DOHH2 (cell line): ENCODE measurements at regions not wholly inside any gene's neighbourhood (a gene's known extent, or its start where the extent isn't known, plus 50 kb on each side); places are given as distances from the start of the nearest gene placed in this dataset.

Source experiments
- H3F3A ChIP-seq: fragments of 200-600 bp; sonication (generic), shearing (Covaris generic); 2 replicates; pipeline ENCODE4 v1.6.0; 2016; ENCODE audit warnings: antibody characterized with exemption, mild to moderate bottlenecking; ENCODE audit not compliant: control insufficient read depth, insufficient read depth
- H3K27ac ChIP-seq: fragments of 200-600 bp; sonication (generic); 2 replicates; pipeline ENCODE4 v1.5.1; 2014; ENCODE audit warnings: low read depth, mild to moderate bottlenecking, low read length, moderate library complexity
- H3K27me3 ChIP-seq: fragments of 200-600 bp; sonication (generic); 2 replicates; pipeline ENCODE4 v1.6.1; 2014; ENCODE audit warnings: mild to moderate bottlenecking, low read length, mixed read lengths; ENCODE audit not compliant: control insufficient read depth
- H3K36me3 ChIP-seq: fragments of 200-600 bp; sonication (generic); 2 replicates; pipeline ENCODE4 v1.6.1; 2014; ENCODE audit warnings: mild to moderate bottlenecking, low read length, moderate library complexity, mixed read lengths; ENCODE audit not compliant: control insufficient read depth
- H3K4me1 ChIP-seq: fragments of 200-600 bp; sonication (generic); 2 replicates; pipeline ENCODE4 v1.6.1; 2014; ENCODE audit warnings: mild to moderate bottlenecking, low read length, mixed read lengths; ENCODE audit not compliant: control insufficient read depth
- H3K4me2 ChIP-seq: fragments of 200-600 bp; sonication (generic); 2 replicates; pipeline ENCODE4 v1.6.0; 2014; ENCODE audit warnings: mild to moderate bottlenecking, low read length, moderate library complexity
- H3K4me3 ChIP-seq: fragments of 200-600 bp; sonication (generic); 2 replicates; pipeline ENCODE4 v1.5.1; 2014; ENCODE audit warnings: mild to moderate bottlenecking, low read length, mixed read lengths
- H3K79me2 ChIP-seq: fragments of 200-600 bp; sonication (generic); 2 replicates; pipeline ENCODE4 v1.6.1; 2014; ENCODE audit warnings: mild to moderate bottlenecking, low read length, mixed read lengths; ENCODE audit not compliant: control insufficient read depth
- H3K9me2 ChIP-seq: fragments of 200-600 bp; sonication (generic); replicated peaks from 2 replicates; pipeline ENCODE4 v1.6.1; 2014; ENCODE audit warnings: mild to moderate bottlenecking, low read length, mixed read lengths; ENCODE audit not compliant: control insufficient read depth
- H3K9me3 ChIP-seq: fragments of 200-600 bp; sonication (generic); 2 replicates; pipeline ENCODE4 v1.6.1; 2014; ENCODE audit warnings: antibody characterized with exemption, low read length, mixed read lengths; ENCODE audit not compliant: control insufficient read depth, insufficient read depth
- H4K20me1 ChIP-seq: fragments of 200-600 bp; sonication (generic); 2 replicates; pipeline ENCODE4 v1.6.0; 2014; ENCODE audit warnings: low read depth, mild to moderate bottlenecking, antibody characterized with exemption, low read length, moderate library complexity; ENCODE audit not compliant: control insufficient read depth, insufficient read depth
- CTCF ChIP-seq: fragments of 200-600 bp; sonication (generic); IDR thresholded peaks from one replicate; pipeline ENCODE4 v1.5.1; 2014; ENCODE audit warnings: antibody characterized with exemption, mild to moderate bottlenecking, low read depth, low read length; ENCODE audit not compliant: poor library complexity, severe bottlenecking
- EZH2phosphoT487 ChIP-seq: fragments of 200-600 bp; sonication (generic); IDR thresholded peaks from 2 replicates; pipeline ENCODE4 v1.6.1; 2017; ENCODE audit warnings: borderline replicate concordance, mild to moderate bottlenecking, antibody characterized with exemption, low read length, moderate library complexity, mixed read lengths

GRCh38 chr7:20053334-20054104, 163.7 kb downstream of the MACC1 start:
- Histone ChIP-seq H3K27me3 (no peaks in the 10 kb centered on the region), H3K9me3 (no peaks in the 10 kb centered on the region), H3K4me3 (no peak overlapping the region), H3K27ac (no peak overlapping the region), H3F3A (no peaks in the 10 kb centered on the region), H4K20me1 (no peaks in the 10 kb centered on the region), H3K79me2 (no peaks in the 10 kb centered on the region), H3K36me3 (no peaks in the 10 kb centered on the region), H3K4me1 (no peaks in the 10 kb centered on the region), H3K4me2 (no peak overlapping the region), H3K9me2 (no peaks in the 10 kb centered on the region)
- TF ChIP-seq EZH2phosphoT487 (no peak), CTCF (no peak)

GRCh38 chr7:20050241-20050966, 166.8 kb downstream of the MACC1 start:
- TF ChIP-seq EZH2phosphoT487: no peak
- no peak for TF ChIP-seq CTCF
- H3K4me2 ChIP-seq: no peak overlapping the region
- H3F3A ChIP-seq: no peaks in the 10 kb centered on the region
- H3K27me3 ChIP-seq: no peaks in the 10 kb centered on the region
- no peaks in the 10 kb centered on the region for H4K20me1 ChIP-seq
- H3K36me3 ChIP-seq: no peaks in the 10 kb centered on the region
- no peaks in the 10 kb centered on the region for H3K9me2 ChIP-seq
- no peak overlapping the region for H3K4me3 ChIP-seq
- no peak overlapping the region for H3K27ac ChIP-seq
- no peaks in the 10 kb centered on the region for H3K4me1 ChIP-seq
- no peaks in the 10 kb centered on the region for H3K9me3 ChIP-seq
- H3K79me2 ChIP-seq: no peaks in the 10 kb centered on the region

GRCh38 chr7:20038676-20039075, 178.5 kb downstream of the MACC1 start:
- Histone ChIP-seq H3K4me1 (no peaks in the 10 kb centered on the region), H3K4me3 (no peak overlapping the region), H3K36me3 (no peaks in the 10 kb centered on the region), H3K79me2 (no peaks in the 10 kb centered on the region), H3K27me3 (no peaks in the 10 kb centered on the region), H3K4me2 (no peak overlapping the region), H3F3A (no peaks in the 10 kb centered on the region), H4K20me1 (no peaks in the 10 kb centered on the region), H3K9me3 (no peaks in the 10 kb centered on the region), H3K9me2 (no peaks in the 10 kb centered on the region), H3K27ac (no peak overlapping the region)
- TF ChIP-seq EZH2phosphoT487 (no peak), CTCF (no peak)
